Hindlimb muscle (tissue), 1 donor: ENCODE measurements at regions not wholly inside any gene's neighbourhood (a gene's known extent, or its start where the extent isn't known, plus 50 kb on each side); places are given as distances from the start of the nearest gene placed in this dataset.

Experiments
- DNase-seq: peaks from one replicate; pipeline ENCODE4 v3.0.0-alpha.2; 2013

GRCh38 chr9:126154869-126155268 lies 171.8 kb upstream of the MVB12B start:
- DNase-seq = no peak

DNA sequence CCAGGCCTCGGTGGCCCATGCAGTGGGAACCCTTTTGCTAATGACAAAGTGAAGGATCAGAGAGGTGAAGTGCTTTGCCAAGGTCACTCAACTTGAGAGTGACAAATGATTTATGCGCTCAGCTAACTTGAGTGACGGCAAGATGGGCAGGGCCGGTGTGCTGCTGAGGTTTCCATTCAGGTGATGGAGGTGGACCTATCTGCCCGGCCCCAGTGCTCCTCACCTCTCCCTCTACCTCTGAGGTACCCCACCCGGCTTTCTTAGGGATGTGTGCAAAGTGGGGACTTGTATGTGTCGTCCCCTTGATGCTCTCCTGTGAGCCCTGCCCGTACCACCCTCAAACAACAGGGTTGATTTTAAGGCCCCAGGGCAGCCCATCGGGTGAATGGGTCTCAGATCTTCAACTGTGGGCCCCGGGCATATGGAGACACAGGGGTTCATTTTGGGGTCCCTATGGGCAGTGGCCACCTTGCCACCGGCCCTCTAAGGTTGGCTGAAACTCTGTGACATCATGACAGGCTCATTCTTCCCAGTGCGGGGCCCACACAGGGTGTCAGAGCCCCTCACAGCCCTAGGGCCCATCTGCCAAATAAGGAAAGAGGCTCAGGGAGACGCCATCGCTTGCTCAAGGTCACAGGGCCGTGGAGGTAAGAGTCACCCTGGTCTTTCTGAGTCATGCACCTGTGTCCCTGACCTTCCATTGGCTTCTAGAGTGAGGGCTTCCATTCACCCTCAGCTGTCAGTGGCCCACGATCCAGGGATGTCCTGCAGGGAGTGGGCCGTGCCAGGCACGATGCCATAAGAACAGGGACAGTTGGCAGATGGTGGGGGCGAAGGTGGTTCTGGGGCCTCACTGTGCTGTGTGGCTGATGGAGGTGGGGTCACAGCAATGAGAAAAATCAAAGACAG lies 170.6 kb upstream of the MVB12B start:
- DNase-seq = no peak

GRCh38 chr9:126156898-126157297 lies 169.7 kb upstream of the MVB12B start:
- DNase-seq = no peak

DNA sequence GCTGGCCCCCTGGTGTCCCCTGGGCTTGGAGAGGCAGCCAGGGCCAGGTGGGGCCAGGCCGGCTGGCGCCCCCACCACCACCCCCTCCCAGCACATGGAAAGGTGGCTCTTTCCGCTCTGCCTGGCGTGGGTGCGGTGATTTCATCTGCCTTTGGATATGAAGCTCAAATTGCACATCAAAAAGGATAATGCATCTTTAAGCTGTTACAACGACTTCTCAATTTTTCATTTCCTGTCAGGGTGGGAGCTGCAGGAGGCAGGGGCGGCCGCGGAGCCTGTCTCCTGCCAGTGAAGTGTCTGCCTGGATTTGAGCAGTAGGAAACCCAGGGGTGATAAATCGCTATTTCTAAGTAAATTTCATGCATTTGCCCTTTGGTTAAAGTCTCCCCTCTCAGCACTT lies 169.2 kb upstream of the MVB12B start:
- no peak for DNase-seq

DNA sequence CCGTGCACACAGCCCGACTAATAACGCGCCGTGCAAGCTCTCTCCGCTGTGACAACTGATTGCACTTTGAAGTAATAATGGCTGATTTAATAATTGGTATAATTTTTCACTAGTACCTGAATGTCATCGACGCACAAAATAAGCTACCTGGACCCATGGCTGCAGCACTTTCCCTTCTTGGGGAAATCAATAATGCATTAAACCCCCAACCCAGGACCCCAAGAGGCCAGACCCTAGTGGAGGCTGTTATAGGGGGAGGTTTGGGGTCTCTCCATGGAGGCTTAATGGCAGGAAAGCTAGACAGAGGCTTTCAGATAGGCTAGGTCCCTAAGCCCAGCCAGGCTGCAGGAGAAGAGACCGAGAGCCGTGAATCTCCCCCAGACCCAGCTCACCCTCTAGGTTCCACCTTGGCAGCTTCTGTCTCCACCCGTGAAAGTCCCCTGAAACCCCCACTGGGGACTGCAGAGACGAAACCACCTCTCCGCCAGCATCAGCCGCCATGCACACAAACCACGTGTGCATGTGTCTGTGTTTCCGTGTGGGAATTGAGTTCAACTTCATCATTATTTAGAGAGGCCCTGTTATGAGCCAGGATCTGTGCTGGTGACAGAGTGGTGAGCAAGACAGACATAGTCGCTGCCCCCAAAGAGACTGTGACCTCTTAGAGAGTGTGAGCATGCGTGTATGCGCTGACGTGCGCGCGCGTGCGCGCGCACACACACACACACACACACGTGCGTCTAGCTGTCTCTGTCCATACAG lies 168.6 kb upstream of the MVB12B start:
- DNase-seq = no peak

DNA sequence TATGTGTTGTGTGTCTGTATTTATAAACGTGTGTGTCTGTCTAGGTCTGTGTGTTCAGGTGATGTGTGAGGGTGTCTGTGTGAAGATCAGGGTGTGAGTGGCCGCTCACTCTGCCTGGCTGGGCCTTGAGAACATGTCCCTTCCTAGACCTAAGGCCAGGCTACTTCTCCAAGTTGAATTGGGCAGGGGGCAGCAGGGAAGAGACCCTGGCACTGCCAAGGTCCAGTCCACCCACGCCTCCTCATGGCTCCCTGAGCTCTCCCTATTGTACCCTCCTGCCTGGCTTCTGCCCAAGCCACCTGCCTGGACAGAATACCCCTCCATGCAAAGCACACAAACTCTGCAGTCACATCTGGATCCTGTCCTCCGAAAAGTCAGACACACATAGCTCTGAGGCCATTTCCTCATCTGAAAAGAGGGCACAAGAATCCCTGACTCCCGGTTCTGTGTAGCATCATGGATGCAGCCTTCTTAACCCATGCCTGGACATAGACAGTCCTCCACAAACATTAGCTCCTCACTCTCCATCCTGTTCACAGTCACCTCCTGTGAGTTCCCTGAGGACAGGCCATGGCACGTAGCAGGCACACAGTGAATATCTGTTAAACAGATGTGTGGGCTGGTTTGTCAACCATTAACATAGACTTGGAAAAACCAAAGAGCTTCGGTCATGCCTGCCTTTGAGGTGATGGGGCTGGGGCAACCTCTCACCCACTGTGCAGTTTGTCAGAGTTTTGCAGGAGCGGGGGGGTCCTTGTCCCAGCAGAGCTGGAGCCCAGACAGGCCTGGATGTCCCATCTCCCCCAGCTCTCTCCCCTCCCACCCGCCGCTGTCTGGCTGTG lies 167.8 kb upstream of the MVB12B start:
- no peak for DNase-seq

GRCh38 chr9:126159430-126160060 lies 167.1 kb upstream of the MVB12B start:
- no peak for DNase-seq

DNA sequence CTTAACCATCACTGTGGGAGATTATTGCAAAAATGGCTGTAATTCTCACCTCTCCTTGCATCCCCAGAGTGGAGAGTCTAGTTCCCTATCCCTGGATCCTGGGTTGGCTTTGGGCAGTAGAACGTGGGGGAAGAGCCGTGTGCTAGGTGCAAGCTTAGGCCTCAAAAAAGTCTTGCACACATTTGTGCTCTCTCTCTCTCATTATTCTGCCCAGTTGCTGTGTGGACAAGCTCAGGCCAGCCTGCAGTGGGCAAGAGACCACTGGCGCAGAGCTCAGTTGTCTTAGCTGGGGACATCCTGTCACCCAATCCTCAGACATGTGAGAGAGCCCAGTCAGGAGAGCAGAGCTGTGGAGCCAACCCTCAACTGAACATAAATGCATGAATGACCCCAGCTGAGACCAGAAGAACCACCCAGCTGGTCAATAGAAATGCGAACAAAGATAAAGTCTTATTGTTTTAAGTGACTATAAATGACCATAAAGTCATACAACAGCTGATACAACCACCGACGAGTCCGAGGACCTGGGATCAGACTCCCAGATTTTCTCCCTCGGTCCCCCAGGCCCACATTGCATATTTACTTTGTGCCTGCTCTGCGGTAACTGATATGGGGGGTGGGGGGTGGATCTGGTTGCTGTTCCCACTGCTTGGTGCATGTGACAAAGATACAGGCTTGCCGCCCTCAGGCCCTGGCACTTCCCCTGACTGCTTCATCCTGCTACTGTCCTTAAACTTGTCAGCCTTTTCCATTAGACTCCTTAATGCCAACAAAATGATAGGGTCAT lies 166.4 kb upstream of the MVB12B start:
- DNase-seq = no peak

GRCh38 chr9:126160854-126161329 lies 165.7 kb upstream of the MVB12B start:
- DNase-seq = no peak

DNA sequence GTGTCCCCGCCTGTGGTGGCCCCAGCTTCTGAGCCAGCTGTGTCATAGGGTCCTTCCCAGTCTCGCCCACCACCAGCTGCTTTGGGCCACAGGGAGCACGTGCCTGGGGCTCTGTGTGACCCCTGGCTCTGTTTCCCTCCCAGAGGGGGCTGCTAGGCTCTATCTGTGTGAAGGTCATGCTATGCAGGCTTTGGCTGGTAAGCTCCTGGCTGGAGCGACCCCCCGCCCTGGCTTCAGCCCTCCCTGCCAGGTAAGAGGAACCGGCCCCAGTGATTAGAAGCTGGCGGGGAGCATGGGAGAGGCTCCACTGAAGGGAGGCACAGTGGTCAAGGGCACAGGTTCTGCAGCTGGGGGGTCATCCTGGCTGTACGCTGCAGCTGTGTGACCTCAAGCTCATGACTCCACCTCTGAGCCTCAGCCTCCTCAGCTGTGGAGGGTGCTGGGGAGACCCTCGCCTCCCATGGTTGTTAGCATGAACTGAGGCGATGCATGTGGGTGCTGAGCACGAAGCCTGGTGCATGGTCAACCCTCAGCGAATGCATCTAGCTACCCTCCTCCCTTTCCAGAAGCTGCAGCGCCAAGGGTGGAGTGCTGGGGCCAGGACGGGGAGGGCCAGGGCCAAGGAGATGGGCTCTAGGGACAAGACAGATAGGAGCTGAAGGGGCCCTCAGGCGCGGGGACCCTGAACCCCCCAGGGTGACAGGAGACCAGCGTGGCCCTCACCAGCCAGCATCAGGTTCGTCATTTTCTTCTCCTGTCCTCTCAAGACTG lies 163.8 kb upstream of the MVB12B start:
- DNase-seq = no peak

- DNase-seq = no peak
Observed at GRCh38 chr9:126164796-126165525, 161.7 kb upstream of the MVB12B start.

DNA sequence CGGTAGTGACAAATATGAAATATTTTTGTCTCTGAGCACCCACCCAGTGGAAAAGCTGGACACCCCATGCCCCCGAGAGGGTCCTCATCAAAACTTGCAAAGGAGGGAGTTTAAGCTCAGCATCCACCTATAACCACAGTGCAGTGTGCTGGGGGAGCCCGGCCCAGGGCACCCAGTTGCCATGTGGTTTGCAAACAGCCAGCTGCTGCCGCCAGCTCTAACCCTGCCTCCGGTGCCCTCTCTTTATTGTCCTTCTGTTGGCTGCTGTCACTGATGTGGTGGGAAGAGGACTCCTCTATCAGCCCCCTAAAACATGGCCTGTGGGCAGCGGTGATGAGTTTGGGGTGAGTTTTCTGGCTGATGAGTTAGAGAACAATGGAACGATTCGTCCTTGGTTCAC lies 160.9 kb upstream of the MVB12B start:
- no peak for DNase-seq

DNA sequence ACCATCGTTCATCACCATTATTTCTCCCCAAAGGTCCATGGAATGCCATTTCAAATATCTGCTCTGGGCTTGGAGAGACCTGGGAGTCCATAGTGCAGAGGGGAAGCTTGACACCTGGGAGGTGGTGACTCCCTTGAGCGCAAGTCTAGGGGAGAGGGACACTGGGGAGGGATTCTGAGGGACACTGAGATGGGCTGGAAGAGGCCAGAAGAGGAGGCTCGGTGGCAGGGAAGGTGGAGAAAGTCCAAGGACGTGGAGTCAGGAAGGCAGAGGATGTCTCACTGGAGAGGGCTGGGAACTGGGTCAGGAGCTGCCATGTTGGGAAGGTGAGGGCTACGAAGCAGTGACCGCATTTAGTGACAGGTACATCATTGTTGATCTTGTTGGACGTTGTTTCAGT lies 160.3 kb upstream of the MVB12B start:
- no peak for DNase-seq

GRCh38 chr9:126166866-126167265 lies 159.8 kb upstream of the MVB12B start:
- no peak for DNase-seq

- DNase-seq = no peak
Observed at GRCh38 chr9:126169736-126170135, 156.9 kb upstream of the MVB12B start.

DNA sequence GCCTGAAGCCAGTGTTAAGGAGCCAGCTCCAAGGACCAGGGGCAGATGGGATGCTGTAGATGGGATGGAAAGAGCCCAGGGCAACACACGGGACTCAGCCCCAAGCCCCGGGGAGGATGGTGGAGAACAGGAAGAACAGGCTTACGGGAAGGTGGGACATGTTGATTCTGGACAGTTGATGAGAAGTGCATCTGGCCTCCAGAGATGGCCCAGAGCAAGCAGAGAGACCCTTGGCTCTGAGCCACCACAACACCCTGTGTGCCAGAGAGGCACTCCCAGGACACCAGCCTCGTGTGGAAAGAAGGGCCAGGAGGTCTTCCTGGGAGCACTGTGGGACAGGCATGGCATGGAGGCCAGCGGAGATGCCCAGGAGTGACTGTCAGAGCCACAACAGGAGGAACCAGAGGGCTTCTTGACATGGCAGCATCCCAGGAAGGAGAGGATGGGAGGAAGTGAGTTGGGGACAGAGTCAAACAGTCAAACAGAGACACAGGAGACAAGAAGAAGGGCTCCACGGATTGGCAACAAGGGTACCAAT lies 156.3 kb upstream of the MVB12B start:
- no peak for DNase-seq

DNA sequence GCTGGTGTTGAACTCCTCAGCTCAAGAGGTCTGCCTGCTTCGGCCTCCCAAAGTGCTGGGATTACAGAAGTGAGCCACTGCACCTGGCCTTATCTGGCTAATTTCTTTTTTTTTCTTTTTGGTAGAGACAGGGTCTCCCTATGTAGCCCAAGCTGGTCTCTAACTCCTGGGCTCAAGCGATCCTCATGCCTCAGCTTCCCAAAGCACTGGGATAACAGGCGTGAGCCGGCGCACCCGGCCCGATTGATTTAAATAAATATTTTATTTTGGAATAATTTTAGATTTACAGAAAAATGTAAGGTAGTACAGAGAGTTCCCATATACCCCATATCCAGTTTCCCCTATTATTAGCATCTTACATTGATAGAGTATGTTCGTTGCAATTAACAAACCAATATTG lies 155.0 kb upstream of the MVB12B start:
- DNase-seq = no peak

DNA sequence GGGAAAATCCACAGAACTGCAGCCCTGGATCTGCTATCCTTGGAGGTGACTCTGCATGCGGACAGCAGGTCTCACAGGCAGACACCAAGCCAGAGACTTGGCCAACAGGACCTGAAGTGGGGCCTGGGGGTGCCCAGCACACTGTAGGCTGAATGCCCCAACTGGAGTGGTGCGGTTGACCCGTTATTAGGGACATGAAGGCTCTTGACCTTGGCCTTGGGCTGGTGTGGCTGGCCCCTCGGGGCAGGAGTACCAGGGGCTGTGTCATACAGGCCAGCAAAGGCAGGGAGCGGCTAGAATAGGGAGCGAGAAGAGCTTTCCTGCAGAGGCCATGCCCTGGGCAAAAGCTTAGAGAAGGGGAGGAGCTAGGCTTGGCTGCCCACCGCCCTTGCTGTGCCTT lies 153.2 kb upstream of the MVB12B start:
- no peak for DNase-seq

- DNase-seq = no peak
Observed at GRCh38 chr9:126173929-126174328, 152.7 kb upstream of the MVB12B start.

- DNase-seq = no peak
Observed at GRCh38 chr9:126183266-126183665, 143.4 kb upstream of the MVB12B start.
